Neuronal stem cell (in vitro differentiated cells): ENCODE measurements at regions not wholly inside any gene's neighbourhood (a gene's known extent, or its start where the extent isn't known, plus 50 kb on each side); places are given as distances from the start of the nearest gene placed in this dataset.
"Not testable (repeated sequence)": the region's sequence is repeated elsewhere in the genome, so short reads cannot be mapped to it uniquely, and the experiment has no call there.

ENCODE experiments used
- DNase-seq: peaks from one replicate; pipeline ENCODE4 v3.0.0-alpha.2; 2013; ENCODE audit warnings: low spot score
- H2AFZ ChIP-seq: one replicate; pipeline ENCODE4 v1.6.1; 2013; ENCODE audit warnings: mild to moderate bottlenecking, low read length, inconsistent platforms
- H2AK5ac ChIP-seq: 2 replicates; pipeline ENCODE4 v1.6.1; 2013; ENCODE audit warnings: low read depth, mild to moderate bottlenecking, inconsistent platforms, low read length, moderate library complexity, mixed read lengths
- H2BK120ac ChIP-seq: 2 replicates; pipeline ENCODE4 v1.6.1; 2013; ENCODE audit warnings: low read depth, mild to moderate bottlenecking, inconsistent platforms, low read length, moderate library complexity, mixed read lengths
- H2BK12ac ChIP-seq: one replicate; pipeline ENCODE4 v1.6.1; 2013; ENCODE audit warnings: low read length, inconsistent platforms
- H2BK15ac ChIP-seq: 2 replicates; pipeline ENCODE4 v1.6.1; 2013; ENCODE audit warnings: mild to moderate bottlenecking, low read length, inconsistent platforms, mixed read lengths
- H2BK5ac ChIP-seq: one replicate; pipeline ENCODE4 v1.6.1; 2013; ENCODE audit warnings: inconsistent platforms, mild to moderate bottlenecking, low read length, moderate library complexity
- H3K14ac ChIP-seq: one replicate; pipeline ENCODE4 v1.6.1; 2013; ENCODE audit warnings: low read length, inconsistent platforms
- H3K18ac ChIP-seq: 2 replicates; pipeline ENCODE4 v1.6.1; 2013; ENCODE audit warnings: low read length, inconsistent platforms
- H3K23ac ChIP-seq: 2 replicates; pipeline ENCODE4 v1.6.1; 2013; ENCODE audit warnings: low read depth, mild to moderate bottlenecking, mixed read lengths, low read length, inconsistent platforms; ENCODE audit not compliant: poor library complexity
- H3K27ac ChIP-seq: replicated peaks from 3 replicates; pipeline ENCODE4 v1.5.1; 2013; ENCODE audit warnings: low read length, inconsistent platforms
- H3K27me3 ChIP-seq, 3 experiments: 2 replicates each; pipeline ENCODE4 v1.6.1; 2013; ENCODE audit warnings: low read length in 3 of 3, mild to moderate bottlenecking in 2 of 3, inconsistent platforms in 1 of 3, low read depth in 1 of 3, mixed read lengths in 1 of 3, moderate library complexity in 1 of 3; ENCODE audit not compliant: control insufficient read depth in 3 of 3, insufficient read depth in 3 of 3
- H3K36me3 ChIP-seq, 2 donors: replicated peaks in 1 of 2; 2 replicates each; pipeline ENCODE4 v1.6.1; 2013; ENCODE audit warnings: low read length in 2 of 2; ENCODE audit not compliant: control insufficient read depth in 2 of 2, insufficient read depth in 2 of 2
- H3K4ac ChIP-seq: 2 replicates; pipeline ENCODE4 v1.6.1; 2013; ENCODE audit warnings: inconsistent platforms, mild to moderate bottlenecking, low read length, moderate library complexity
- H3K4me1 ChIP-seq, 2 donors: 1 replicate in 1 of 2; 2 replicates in 1 of 2; pipeline ENCODE4 v1.6.1; 2013; ENCODE audit warnings: low read length in 2 of 2, low read depth in 1 of 2; ENCODE audit not compliant: control insufficient read depth in 2 of 2, insufficient read depth in 1 of 2
- H3K4me2 ChIP-seq: one replicate; pipeline ENCODE4 v1.6.1; 2013; ENCODE audit warnings: mild to moderate bottlenecking, low read length, inconsistent platforms; ENCODE audit not compliant: insufficient read depth, poor library complexity, severe bottlenecking
- H3K4me3 ChIP-seq, 2 donors: 2 replicates each; pipeline ENCODE4 v1.5.1; 2013; ENCODE audit warnings: low read length in 2 of 2, mild to moderate bottlenecking in 2 of 2, inconsistent platforms in 1 of 2, moderate library complexity in 1 of 2
- H3K79me1 ChIP-seq: one replicate; pipeline ENCODE4 v1.6.1; 2013; ENCODE audit warnings: low read depth, mild to moderate bottlenecking, inconsistent platforms, low read length, moderate library complexity
- H3K9ac ChIP-seq: one replicate; pipeline ENCODE4 v1.6.1; 2013; ENCODE audit warnings: mild to moderate bottlenecking, low read depth, low read length, inconsistent platforms; ENCODE audit not compliant: poor library complexity
- H3K9me3 ChIP-seq, 2 donors: replicated peaks in 1 of 2; 2 replicates each; pipeline versions ENCODE3 to v1.6.1; 2013; ENCODE audit warnings: low read length in 2 of 2, mild to moderate bottlenecking in 2 of 2, inconsistent platforms in 1 of 2, low read depth in 1 of 2, mixed read lengths in 1 of 2, moderate library complexity in 1 of 2; ENCODE audit not compliant: control insufficient read depth in 2 of 2, insufficient read depth in 1 of 2
- H4K8ac ChIP-seq: one replicate; pipeline ENCODE4 v1.6.1; 2013; ENCODE audit warnings: low read depth, mild to moderate bottlenecking, inconsistent platforms, low read length, moderate library complexity
- H4K91ac ChIP-seq: one replicate; pipeline ENCODE4 v1.6.1; 2013; ENCODE audit warnings: low read length, low read depth, mild to moderate bottlenecking, inconsistent platforms; ENCODE audit not compliant: poor library complexity
- WGBS, 2 donors: extraction: QIAGEN DNeasy Blood & Tissue Kit; methylation state at CpG; one replicate each; pipeline ENCODE4 v1.1.7; 2013; ENCODE audit warnings: missing lambda C conversion rate in 2 of 2, mixed read lengths in 1 of 2; ENCODE audit not compliant: insufficient read length in 2 of 2, insufficient replicate concordance in 1 of 2; ENCODE audit errors: extremely low coverage in 2 of 2; 5-methylcytosine and 5-hydroxymethylcytosine counted together

- no peak overlapping the region for H3K4ac ChIP-seq
- no peak overlapping the region for H2AFZ ChIP-seq
- H3K9ac ChIP-seq: no peak overlapping the region
- H3K4me2 ChIP-seq: no peak overlapping the region
- H3K27me3 ChIP-seq: peaks cover 0 to 4% (median 0%) of the 10 kb centered on the region in 3 experiments
- no peak for DNase-seq
- no CpG with 5 or more reads among the region's 5 CpGs for WGBS, 2 donors
- H3K23ac ChIP-seq: no peak overlapping the region
- no peaks in the 10 kb centered on the region for H3K36me3 ChIP-seq
- no peak overlapping the region for H3K4me3 ChIP-seq
- H2BK15ac ChIP-seq: no peak overlapping the region
- H4K8ac ChIP-seq: no peak overlapping the region
- H2AK5ac ChIP-seq: no peak overlapping the region
- H3K9me3 ChIP-seq: no peaks in the 10 kb centered on the region
- H3K27ac ChIP-seq: no peak overlapping the region
- no peak overlapping the region for H2BK120ac ChIP-seq
- no peaks in the 10 kb centered on the region for H3K79me1 ChIP-seq
- no peak overlapping the region for H2BK5ac ChIP-seq
- H3K4me1 ChIP-seq: peaks cover 0 to 15% of the 10 kb centered on the region in 2 donors
- H2BK12ac ChIP-seq: no peak overlapping the region
- no peak overlapping the region for H3K14ac ChIP-seq
- no peak overlapping the region for H4K91ac ChIP-seq
- no peak overlapping the region for H3K18ac ChIP-seq
Observed at GRCh38 chr3:187812496-187812895, 67.2 kb upstream of the BCL6 start.

GRCh38 chr3:187813198-187813597 lies 67.9 kb upstream of the BCL6 start:
- H3K4me1 ChIP-seq: peaks cover 0 to 15% of the 10 kb centered on the region in 2 donors
- no peak overlapping the region for H4K91ac ChIP-seq
- no peak overlapping the region for H2BK5ac ChIP-seq
- H2BK120ac ChIP-seq: no peak overlapping the region
- peaks cover 0 to 4% (median 0%) of the 10 kb centered on the region in 3 experiments for H3K27me3 ChIP-seq
- no peak overlapping the region for H3K18ac ChIP-seq
- no peak overlapping the region for H3K27ac ChIP-seq
- no peak overlapping the region for H3K4me3 ChIP-seq
- no peak overlapping the region for H3K9ac ChIP-seq
- H3K9me3 ChIP-seq: no peaks in the 10 kb centered on the region
- H3K36me3 ChIP-seq: no peaks in the 10 kb centered on the region
- H2AK5ac ChIP-seq: no peak overlapping the region
- H2AFZ ChIP-seq: no peak overlapping the region
- no peak for DNase-seq
- H2BK15ac ChIP-seq: no peak overlapping the region
- no peak overlapping the region for H2BK12ac ChIP-seq
- no CpG with 5 or more reads among the region's 1 CpG for WGBS, 2 donors
- no peak overlapping the region for H4K8ac ChIP-seq
- H3K79me1 ChIP-seq: no peaks in the 10 kb centered on the region
- H3K4ac ChIP-seq: no peak overlapping the region
- no peak overlapping the region for H3K4me2 ChIP-seq
- no peak overlapping the region for H3K14ac ChIP-seq
- H3K23ac ChIP-seq: no peak overlapping the region

DNA sequence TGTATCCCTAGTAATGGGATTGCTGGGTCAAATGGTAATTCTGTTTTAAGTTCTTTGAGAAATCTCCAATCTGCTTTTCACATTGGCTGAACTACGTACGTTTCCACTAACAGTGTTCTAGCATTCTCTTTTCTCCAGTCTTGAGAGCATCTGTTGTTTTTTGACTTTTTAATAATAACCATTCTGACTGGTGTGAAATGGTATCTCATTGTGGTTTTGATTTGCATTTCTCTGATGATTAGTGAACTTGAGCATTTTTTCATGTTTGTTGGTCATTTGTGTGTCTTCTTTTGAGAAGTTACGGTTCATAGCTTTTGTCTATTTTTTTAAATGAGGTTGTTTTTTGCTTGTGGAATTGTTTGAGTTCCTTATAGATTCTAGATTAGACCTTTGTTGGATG lies 72.5 kb upstream of the BCL6 start:
- WGBS, 2 donors: no CpG with 5 or more reads among the region's 3 CpGs
- H3K4ac ChIP-seq, H2BK12ac ChIP-seq, H2BK5ac ChIP-seq, H3K27me3 ChIP-seq, H3K4me1 ChIP-seq, H2AFZ ChIP-seq, H3K23ac ChIP-seq, H3K9me3 ChIP-seq, H3K18ac ChIP-seq, H2BK15ac ChIP-seq, H3K27ac ChIP-seq, H3K36me3 ChIP-seq, H2AK5ac ChIP-seq, DNase-seq, H2BK120ac ChIP-seq, H3K79me1 ChIP-seq, H3K14ac ChIP-seq, H3K9ac ChIP-seq, H4K91ac ChIP-seq, H3K4me3 ChIP-seq, H4K8ac ChIP-seq, H3K4me2 ChIP-seq: not testable (repeated sequence)

DNA sequence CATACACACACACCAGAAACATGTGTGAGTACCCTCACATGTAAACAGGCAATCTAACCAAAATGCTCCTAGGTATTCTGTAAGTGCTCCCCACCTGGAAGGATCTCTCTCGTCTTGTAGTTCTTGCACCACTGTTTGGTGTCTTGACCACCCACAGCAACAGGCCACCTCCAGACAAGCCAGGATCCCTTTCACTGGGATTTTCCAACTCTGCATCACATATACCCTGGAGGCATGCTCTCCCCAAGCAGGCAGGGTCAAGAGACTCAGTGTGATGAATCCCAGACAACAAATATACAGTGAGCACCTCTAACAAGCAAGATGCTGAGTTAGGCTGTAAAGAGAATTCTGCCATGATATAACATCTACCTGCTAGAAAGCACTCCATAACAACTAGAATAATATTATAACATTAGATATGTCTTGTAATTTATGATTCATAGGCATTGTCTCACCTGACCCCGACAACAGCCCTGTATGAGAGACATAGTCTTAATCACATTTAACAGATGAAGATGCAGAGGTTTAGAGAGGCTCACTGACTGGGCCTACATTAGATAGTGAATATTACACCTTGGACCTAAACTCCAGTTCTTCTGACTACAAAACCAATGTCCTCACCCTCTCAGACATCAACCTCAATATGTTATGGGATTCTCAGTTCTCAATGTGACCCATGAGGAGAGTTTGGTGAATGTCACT lies 76.5 kb upstream of the BCL6 start:
- Histone ChIP-seq H3K4ac (no peak overlapping the region), H3K4me2 (no peak overlapping the region), H2BK15ac (no peak overlapping the region), H2BK120ac (no peak overlapping the region), H3K4me1 (peaks cover 0 to 2% of the 10 kb centered on the region in 2 donors), H3K18ac (no peak overlapping the region), H4K8ac (no peak overlapping the region), H3K9me3 (no peaks in the 10 kb centered on the region), H3K23ac (no peak overlapping the region), H3K27me3 (no peaks in the 10 kb centered on the region), H3K9ac (no peak overlapping the region), H3K79me1 (no peaks in the 10 kb centered on the region), H3K4me3 (no peak overlapping the region), H3K14ac (peak overlapping the region; percentile 10), H3K27ac (no peak overlapping the region), H2BK5ac (no peak overlapping the region), H2AK5ac (no peak overlapping the region), H2AFZ (no peak overlapping the region), H3K36me3 (no peaks in the 10 kb centered on the region), H4K91ac (no peak overlapping the region), H2BK12ac (no peak overlapping the region)
- WGBS, 2 donors: no CpG with 5 or more reads among the region's 2 CpGs
- no peak for DNase-seq
